Sigmoid colon (tissue), 6 donors: ENCODE measurements at regions not wholly inside any gene's neighbourhood (a gene's known extent, or its start where the extent isn't known, plus 50 kb on each side); places are given as distances from the start of the nearest gene placed in this dataset.
"Not testable (repeated sequence)": the region's sequence is repeated elsewhere in the genome, so short reads cannot be mapped to it uniquely, and the experiment has no call there.

ENCODE experiments used
- DNase-seq: peaks from one replicate; pipeline ENCODE4 v3.0.0-alpha.2; 2019
- H3K27ac ChIP-seq, 4 donors: fragments of 200-600 bp; sonication (generic); one replicate each; pipeline ENCODE4 v1.5.1; 2016 to 2019; ENCODE audit warnings: mild to moderate bottlenecking in 1 of 4
- H3K27me3 ChIP-seq, 3 donors: fragments of 200-600 bp; sonication (generic); one replicate each; pipeline ENCODE4 v1.5.1; 2019; ENCODE audit warnings: mild to moderate bottlenecking in 1 of 3
- H3K36me3 ChIP-seq, 4 donors: fragments of 200-600 bp; sonication (generic); one replicate each; pipeline ENCODE4 v1.5.1; 2016 to 2019
- H3K4me1 ChIP-seq, 4 donors: fragments of 200-600 bp; sonication (generic); one replicate each; pipeline ENCODE4 v1.5.1; 2017 to 2019
- H3K4me3 ChIP-seq, 4 donors: fragments of 200-600 bp; sonication (generic); one replicate each; pipeline ENCODE4 v1.5.1; 2017 to 2019; ENCODE audit warnings: mild to moderate bottlenecking in 2 of 4, moderate library complexity in 1 of 4
- H3K9me3 ChIP-seq, 4 donors: fragments of 200-600 bp in 3 of 4; sonication (generic) in 3 of 4; one replicate each; pipeline versions ENCODE4 v1.5.1 to v1.6.1; 2013 to 2019
- WGBS, 2 donors: extraction: QIAGEN DNeasy Blood & Tissue Kit; methylation state at CpG; one replicate each; pipeline ENCODE4 v1.1.7; 2013; 5-methylcytosine and 5-hydroxymethylcytosine counted together
- intact Hi-C: fragments of 100-400 bp; cut with DNase I; formaldehyde crosslinking; loops from one replicate; pipeline ENCODE4 v1.15.1; 2023
- donor health status: healthy with polysubstance abuse.
- donor health status: healthy.

- H3K4me1 ChIP-seq, H3K27me3 ChIP-seq, H3K4me3 ChIP-seq, H3K27ac ChIP-seq, DNase-seq, intact Hi-C loops, H3K36me3 ChIP-seq, H3K9me3 ChIP-seq: not testable (repeated sequence)
- 87 to 94% methylated on average over 7 of the region's 7 CpGs for WGBS, 2 donors
These were observed 142.8 kb downstream of the TMEM121 start for GRCh38 chr14:105669231-105669610.

- whole genome bisulfite sequencing, 2 donors: 88 to 96% methylated on average over 15 to 16 of the region's 16 CpGs
- H3K9me3 ChIP-seq, H3K27me3 ChIP-seq, intact Hi-C loops, H3K4me3 ChIP-seq, H3K4me1 ChIP-seq, H3K36me3 ChIP-seq, DNase-seq, H3K27ac ChIP-seq: not testable (repeated sequence)
These were observed 143.3 kb downstream of the TMEM121 start for GRCh38 chr14:105669646-105670045.

- H3K27ac ChIP-seq, DNase-seq, H3K9me3 ChIP-seq, H3K4me3 ChIP-seq, H3K4me1 ChIP-seq, intact Hi-C loops, H3K36me3 ChIP-seq, H3K27me3 ChIP-seq: not testable (repeated sequence)
- WGBS, 2 donors: 93 to 95% methylated on average over 27 to 35 of the region's 55 CpGs
These were observed 146.2 kb downstream of the TMEM121 start for GRCh38 chr14:105672450-105673200.

GRCh38 chr14:105675433-105675832 is 149.1 kb downstream of the TMEM121 start:
- H3K9me3 ChIP-seq, DNase-seq, H3K4me1 ChIP-seq, H3K4me3 ChIP-seq, H3K36me3 ChIP-seq, H3K27me3 ChIP-seq, intact Hi-C loops, H3K27ac ChIP-seq: not testable (repeated sequence)
- WGBS, 2 donors: 83 to 87% methylated on average over 12 of the region's 14 CpGs

- WGBS, 2 donors: 81 to 89% methylated on average over 13 of the region's 13 CpGs
- H3K27me3 ChIP-seq, H3K27ac ChIP-seq, intact Hi-C loops, H3K9me3 ChIP-seq, H3K4me1 ChIP-seq, DNase-seq, H3K4me3 ChIP-seq, H3K36me3 ChIP-seq: not testable (repeated sequence)
These were observed 149.7 kb downstream of the TMEM121 start for GRCh38 chr14:105675905-105676670.

GRCh38 chr14:105678057-105678456 is 151.7 kb downstream of the TMEM121 start:
- H3K4me1 ChIP-seq, intact Hi-C loops, H3K27me3 ChIP-seq, DNase-seq, H3K36me3 ChIP-seq, H3K4me3 ChIP-seq, H3K27ac ChIP-seq, H3K9me3 ChIP-seq: not testable (repeated sequence)
- 78 to 90% methylated on average over 21 of the region's 21 CpGs for WGBS, 2 donors

- DNase-seq, intact Hi-C loops, H3K27ac ChIP-seq, H3K36me3 ChIP-seq, H3K9me3 ChIP-seq, H3K27me3 ChIP-seq, H3K4me3 ChIP-seq, H3K4me1 ChIP-seq: not testable (repeated sequence)
- WGBS, 2 donors: 78 to 79% methylated on average over 22 to 26 of the region's 54 CpGs
These were observed 152.9 kb downstream of the TMEM121 start for GRCh38 chr14:105678996-105679958.

GRCh38 chr14:105679959-105680735 is 153.8 kb downstream of the TMEM121 start:
- not testable (repeated sequence) for H3K36me3 ChIP-seq, H3K27ac ChIP-seq, H3K9me3 ChIP-seq, H3K4me1 ChIP-seq, H3K27me3 ChIP-seq, DNase-seq, H3K4me3 ChIP-seq
- 9 to 10% methylated on average over 23 to 24 of the region's 51 CpGs for WGBS, 2 donors
- intact Hi-C loops: loop anchor here (10.0 kb wide), 1 partner anchor 265 kb away; no protein-coding TSS in a partner anchor

- not testable (repeated sequence) for H3K4me1 ChIP-seq, H3K27me3 ChIP-seq, H3K36me3 ChIP-seq, DNase-seq, H3K4me3 ChIP-seq, H3K9me3 ChIP-seq, H3K27ac ChIP-seq
- intact Hi-C loops: loop anchor here (10.0 kb wide), 1 partner anchor 264 kb away; no protein-coding TSS in a partner anchor
- 9 to 37% methylated on average over 8 of the region's 14 CpGs for WGBS, 2 donors
These were observed 154.3 kb downstream of the TMEM121 start for GRCh38 chr14:105680736-105681098.

GRCh38 chr14:105681606-105682185 is 155.3 kb downstream of the TMEM121 start:
- H3K4me3 ChIP-seq, H3K4me1 ChIP-seq, H3K9me3 ChIP-seq, H3K27ac ChIP-seq, H3K27me3 ChIP-seq, H3K36me3 ChIP-seq, DNase-seq: not testable (repeated sequence)
- WGBS, 2 donors: 57% methylated on average over 14 to 15 of the region's 26 CpGs
- intact Hi-C loops: loop anchor here (10.0 kb wide), 1 partner anchor 263 kb away; no protein-coding TSS in a partner anchor

GRCh38 chr14:105682442-105682841 is 156.1 kb downstream of the TMEM121 start:
- not testable (repeated sequence) for H3K4me3 ChIP-seq, H3K27ac ChIP-seq, H3K27me3 ChIP-seq, DNase-seq, H3K9me3 ChIP-seq, H3K36me3 ChIP-seq, H3K4me1 ChIP-seq
- 76 to 89% methylated on average over 8 of the region's 15 CpGs for WGBS, 2 donors
- intact Hi-C loops: loop anchor here (10.0 kb wide), 1 partner anchor 262 kb away; no protein-coding TSS in a partner anchor
